ENCODE measurements at regions not wholly inside any gene's neighbourhood (a gene's known extent, or its start where the extent isn't known, plus 50 kb on each side); places are given as distances from the start of the nearest gene placed in this dataset.

DNA sequence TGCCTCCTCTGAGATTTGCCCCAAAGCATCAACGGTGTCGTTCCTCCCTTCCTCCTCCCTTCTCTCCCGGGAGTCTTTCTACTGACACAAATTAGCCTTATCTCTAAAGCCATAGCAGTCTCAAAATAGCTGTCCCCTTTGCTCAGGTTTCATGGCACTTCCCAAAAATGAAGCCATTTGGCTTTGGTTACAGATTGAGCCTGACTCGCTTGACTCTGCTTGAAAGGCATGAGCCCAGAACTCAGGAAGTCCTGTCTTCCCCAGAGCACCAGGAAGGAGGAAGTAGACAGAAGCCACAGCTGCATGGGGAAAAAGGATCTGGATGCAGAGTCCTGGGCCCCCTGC, 234.4 kb upstream of the RGPD4 start:
- no peak overlapping the region for H2AFZ ChIP-seq (ENCODE audit: low read length)
- no peak overlapping the region for H3K23ac ChIP-seq (ENCODE audit: insufficient read length, low read depth, low read length)
- Mint-ChIP-seq H3K27me3 (ENCODE audit: low read depth) (no peaks in the 10 kb centered on the region), H3K36me3 (ENCODE audit: insufficient read depth in 1 of 3, low read depth in 3 of 3) (no peaks in the 10 kb centered on the region; a peak in 1 of 7 replicates), H3K27ac (no peak overlapping the region), H3K4me3 (no peak overlapping the region), H3K4me1 (peaks cover 3 to 11% of the 10 kb centered on the region in 2 experiments; a peak in 3 of 4 replicates), H3K9me3 (no peaks in the 10 kb centered on the region; a peak in 1 of 5 replicates)
- H4K8ac ChIP-seq (replicated peaks; ENCODE audit: insufficient read length, low read depth, low read length), result no peak overlapping the region
- no peak for DNase-seq
- no peak overlapping the region for H3K4me2 ChIP-seq (ENCODE audit: insufficient read depth, insufficient read length, low read length)
- H3K56ac ChIP-seq (ENCODE audit: insufficient read length, low read depth, low read length), result no peak overlapping the region
- no peak overlapping the region for H3K18ac ChIP-seq (ENCODE audit: insufficient read length, low read depth, low read length)
- H3K79me2 ChIP-seq (ENCODE audit: insufficient read depth, low read length), result no peaks in the 10 kb centered on the region
- H3K4ac ChIP-seq (ENCODE audit: low read depth, low read length), result no peak overlapping the region
- H3K27ac ChIP-seq (ENCODE audit: insufficient read length, low read depth, low read length), result no peak overlapping the region
- no peaks in the 10 kb centered on the region for H3K9me3 ChIP-seq (ENCODE audit: control insufficient read depth, low read depth, low read length)
- no peaks in the 10 kb centered on the region for H3K23me2 ChIP-seq (ENCODE audit: insufficient read length, low read depth, low read length, poor library complexity, severe bottlenecking)
- H3K14ac ChIP-seq (ENCODE audit: insufficient read depth, low read length), result no peak overlapping the region
- H4K91ac ChIP-seq (ENCODE audit: insufficient read length, low read depth, low read length), result no peak overlapping the region
- H3T11ph ChIP-seq (ENCODE audit: low read length), result no peak overlapping the region
- no peak overlapping the region for H2BK5ac ChIP-seq (ENCODE audit: insufficient read length, low read length)
- H2AK5ac ChIP-seq (ENCODE audit: insufficient read length, low read length), result no peak overlapping the region
- WGBS (ENCODE audit: extremely low coverage, insufficient read length, low lambda C conversion rate), result no CpG with 5 or more reads among the region's 4 CpGs
- H3K4me1 ChIP-seq (ENCODE audit: insufficient read depth, low read length), result no peaks in the 10 kb centered on the region
- no peak overlapping the region for H2BK15ac ChIP-seq (ENCODE audit: low read depth, low read length)
- H4K20me1 ChIP-seq (ENCODE audit: control insufficient read depth, insufficient read depth, insufficient read length), result no peaks in the 10 kb centered on the region
- no peak overlapping the region for H2BK12ac ChIP-seq (ENCODE audit: insufficient read length, low read depth, low read length)
- no peak overlapping the region for H2BK20ac ChIP-seq (ENCODE audit: low read depth, low read length, poor library complexity, severe bottlenecking)
- H2BK120ac ChIP-seq (ENCODE audit: low read depth, low read length, poor library complexity, severe bottlenecking), result no peak overlapping the region
- TF ChIP-seq, protein P1, sequence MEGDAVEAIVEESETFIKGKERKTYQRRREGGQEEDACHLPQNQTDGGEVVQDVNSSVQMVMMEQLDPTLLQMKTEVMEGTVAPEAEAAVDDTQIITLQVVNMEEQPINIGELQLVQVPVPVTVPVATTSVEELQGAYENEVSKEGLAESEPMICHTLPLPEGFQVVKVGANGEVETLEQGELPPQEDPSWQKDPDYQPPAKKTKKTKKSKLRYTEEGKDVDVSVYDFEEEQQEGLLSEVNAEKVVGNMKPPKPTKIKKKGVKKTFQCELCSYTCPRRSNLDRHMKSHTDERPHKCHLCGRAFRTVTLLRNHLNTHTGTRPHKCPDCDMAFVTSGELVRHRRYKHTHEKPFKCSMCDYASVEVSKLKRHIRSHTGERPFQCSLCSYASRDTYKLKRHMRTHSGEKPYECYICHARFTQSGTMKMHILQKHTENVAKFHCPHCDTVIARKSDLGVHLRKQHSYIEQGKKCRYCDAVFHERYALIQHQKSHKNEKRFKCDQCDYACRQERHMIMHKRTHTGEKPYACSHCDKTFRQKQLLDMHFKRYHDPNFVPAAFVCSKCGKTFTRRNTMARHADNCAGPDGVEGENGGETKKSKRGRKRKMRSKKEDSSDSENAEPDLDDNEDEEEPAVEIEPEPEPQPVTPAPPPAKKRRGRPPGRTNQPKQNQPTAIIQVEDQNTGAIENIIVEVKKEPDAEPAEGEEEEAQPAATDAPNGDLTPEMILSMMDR (conservative IDR thresholded peaks at IDR 0.05), result no peak
- H3K9ac ChIP-seq (ENCODE audit: extremely low read depth, insufficient read length, low read length), result no peak overlapping the region
- no peaks in the 10 kb centered on the region for H3K79me1 ChIP-seq (ENCODE audit: insufficient read depth, low read depth, low read length, poor library complexity, severe bottlenecking)
- H4K5ac ChIP-seq (ENCODE audit: insufficient read length, low read depth, low read length), result no peak overlapping the region
- no peaks in the 10 kb centered on the region for H3K27me3 ChIP-seq (ENCODE audit: insufficient read depth, low read length)

Data from H9 (cell line).